Tibial nerve (tissue), 4 donors: ENCODE measurements at regions not wholly inside any gene's neighbourhood (a gene's known extent, or its start where the extent isn't known, plus 50 kb on each side); places are given as distances from the start of the nearest gene placed in this dataset.

Source experiments
- CTCF ChIP-seq, 5 experiments: fragments of 200-600 bp in 3 of 5; fragments of 450-650 bp in 2 of 5; sonication (generic) in 3 of 5; IDR thresholded peaks; one replicate each; pipeline ENCODE4 v1.5.1; 2016 to 2019; ENCODE audit warnings: antibody characterized with exemption in 5 of 5, mild to moderate bottlenecking in 3 of 5, moderate library complexity in 2 of 5
- EP300 ChIP-seq, 2 donors: sonication (generic); formaldehyde crosslinking; IDR thresholded peaks; one replicate each; pipeline ENCODE4 v1.6.1; 2017; ENCODE audit warnings: antibody characterized with exemption in 2 of 2, mild to moderate bottlenecking in 1 of 2
- POLR2A ChIP-seq, 2 donors: fragments of 450-650 bp; IDR thresholded peaks; one replicate each; pipeline ENCODE4 v1.6.1; 2017; ENCODE audit warnings: antibody characterized with exemption in 2 of 2, mild to moderate bottlenecking in 2 of 2, moderate library complexity in 2 of 2

GRCh38 chr18:22570492-22570891 is 152.8 kb upstream of the CTAGE1 start:
- TF ChIP-seq CTCF (IDR thresholded peaks at IDR 0.05) (no peak), POLR2A (IDR thresholded peaks at IDR 0.05) (no peak), EP300 (IDR thresholded peaks at IDR 0.05) (no peak)
